GM13976 (cell line): ENCODE measurements at regions not wholly inside any gene's neighbourhood (a gene's known extent, or its start where the extent isn't known, plus 50 kb on each side); places are given as distances from the start of the nearest gene placed in this dataset.

ENCODE experiments used
- DNase-seq: peaks from one replicate; pipeline ENCODE4 v3.0.0; 2012; ENCODE audit warnings: low spot score
- CTCF ChIP-seq: IDR thresholded peaks from 2 replicates; pipeline ENCODE4 v1.5.1; 2012; ENCODE audit warnings: borderline replicate concordance, mild to moderate bottlenecking; ENCODE audit not compliant: insufficient read depth; ENCODE audit errors: extremely low read depth, missing control alignments, control extremely low read depth
- in situ Hi-C: fragments of 300-500 bp; cut with MboI; formaldehyde crosslinking; loops from one replicate; pipeline ENCODE4 v1.12.0; 2022; ENCODE audit warnings: low sequenced_read_pairs, mixed read lengths, inconsistent platforms; ENCODE audit not compliant: unreplicated experiment

DNA sequence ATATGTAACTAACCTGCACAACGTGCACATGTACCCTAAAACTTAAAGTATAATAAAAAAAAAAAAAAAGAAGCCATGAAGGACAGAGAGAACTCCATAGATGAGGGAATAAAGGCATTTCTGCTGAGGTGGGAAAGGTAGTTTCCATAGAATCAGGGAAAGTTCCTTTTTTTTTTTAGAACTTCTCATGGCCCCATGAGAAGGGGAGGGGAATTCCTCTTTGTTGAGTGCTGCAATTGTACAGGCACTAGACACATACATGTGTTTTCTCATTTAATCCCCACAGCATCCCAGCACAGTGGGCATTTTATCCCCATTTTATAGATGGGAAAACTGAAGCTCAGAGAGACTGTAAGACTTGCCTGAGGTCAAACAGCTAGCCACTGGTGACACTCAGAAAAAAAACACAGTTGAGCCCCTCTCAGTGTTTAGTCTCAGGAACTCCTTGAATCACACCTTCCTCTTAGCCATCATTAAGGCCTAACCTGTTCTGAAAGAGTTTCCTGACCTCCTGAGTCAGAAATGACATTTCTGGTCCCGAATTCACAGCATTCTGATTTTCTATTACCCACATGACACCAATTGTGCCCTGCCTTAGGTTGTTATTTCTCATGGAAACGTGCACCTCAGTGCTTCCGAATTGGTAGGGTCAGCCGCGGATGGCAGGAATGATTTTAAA is 189.3 kb upstream of the G2E3 start:
- no peak for TF ChIP-seq CTCF
- no peak for DNase-seq
- in situ Hi-C loops: no loop called here

DNA sequence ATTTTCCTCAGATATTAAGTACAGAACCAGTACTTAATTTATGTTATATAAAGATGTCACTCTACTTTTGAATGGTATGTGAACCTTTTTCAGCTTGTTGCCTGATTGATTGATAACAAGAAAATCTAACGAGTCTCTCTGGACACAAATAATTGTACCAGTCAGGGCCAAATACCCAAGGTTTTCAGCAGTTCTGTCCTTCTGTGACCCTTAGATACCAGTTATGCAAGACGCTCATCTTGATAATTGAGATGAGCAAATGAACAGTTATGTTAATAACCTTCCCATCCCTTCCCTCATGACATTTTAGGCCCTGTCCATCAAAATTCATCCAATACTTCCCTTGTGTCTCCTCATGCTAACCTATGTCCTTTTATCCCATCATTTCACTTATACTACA is 185.9 kb upstream of the G2E3 start:
- DNase-seq: no peak
- in situ Hi-C loops: no loop called here
- TF ChIP-seq CTCF: no peak

GRCh38 chr14:30373526-30373925 is 185.4 kb upstream of the G2E3 start:
- no peak for DNase-seq
- in situ Hi-C loops: no loop called here
- no peak for TF ChIP-seq CTCF

- DNase-seq: peak; percentile 46
- TF ChIP-seq CTCF: peak; percentile 81
- in situ Hi-C loops: no loop called here
Measured at GRCh38 chr14:30375296-30375892, 183.6 kb upstream of the G2E3 start.

DNA sequence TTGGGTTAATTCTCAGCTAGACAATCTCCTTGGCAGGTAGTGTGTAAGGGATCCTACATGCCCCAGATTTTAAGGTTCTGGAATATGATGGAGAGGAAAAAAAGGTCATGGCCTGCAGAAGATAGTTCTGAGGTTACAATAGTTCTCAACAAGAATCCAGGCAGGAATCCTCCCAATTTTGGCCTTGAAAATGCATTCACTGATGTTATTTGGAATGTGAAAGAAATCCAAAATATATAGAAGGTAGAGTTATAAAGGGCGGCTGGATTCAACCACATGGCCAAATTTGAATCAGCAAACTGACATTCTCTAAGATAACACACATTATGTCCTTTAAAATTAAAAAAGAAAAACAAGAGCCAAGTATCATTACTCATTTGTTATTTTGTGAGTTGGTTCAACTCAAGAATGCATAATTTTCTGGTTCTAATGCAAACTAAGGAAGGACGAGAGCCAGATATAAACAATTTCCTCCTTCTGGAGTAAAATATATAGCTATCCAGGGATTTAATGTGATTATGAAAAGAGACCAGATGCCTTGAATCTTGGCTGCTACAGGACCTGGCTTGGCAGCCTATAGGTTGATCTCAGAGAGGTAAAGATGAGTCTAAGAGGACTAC is 177.0 kb upstream of the G2E3 start:
- TF ChIP-seq CTCF: no peak
- DNase-seq: no peak

GRCh38 chr14:30385925-30386324 is 173.0 kb upstream of the G2E3 start:
- TF ChIP-seq CTCF: no peak
- in situ Hi-C loops: no loop called here
- DNase-seq: no peak

More for the DNA sequence above, 177.0 kb upstream of the G2E3 start:
- in situ Hi-C loops: no loop called here
